Uterus (tissue), 3 donors: ENCODE measurements at regions not wholly inside any gene's neighbourhood (a gene's known extent, or its start where the extent isn't known, plus 50 kb on each side); places are given as distances from the start of the nearest gene placed in this dataset.
"Not testable (repeated sequence)": the region's sequence is repeated elsewhere in the genome, so short reads cannot be mapped to it uniquely, and the experiment has no call there.

Source experiments
- DNase-seq, 2 donors: peaks; one replicate each; pipeline ENCODE4 v3.0.0-alpha.2; 2019 to 2020
- H3K27ac ChIP-seq, 2 donors: fragments of 200-600 bp; sonication (generic); 1 replicate in 1 of 2; 2 replicates in 1 of 2; pipeline ENCODE4 v1.5.1; 2016 to 2018
- H3K27me3 ChIP-seq, 2 donors: fragments of 200-600 bp; sonication (generic); one replicate each; pipeline ENCODE4 v1.5.1; 2018 to 2019; ENCODE audit warnings: control low read depth in 1 of 2
- H3K36me3 ChIP-seq, 2 donors: fragments of 200-600 bp; sonication (generic); one replicate each; pipeline ENCODE4 v1.5.1; 2019; ENCODE audit warnings: control low read depth in 1 of 2
- H3K4me1 ChIP-seq, 2 donors: fragments of 200-600 bp; sonication (generic); one replicate each; pipeline ENCODE4 v1.5.1; 2018 to 2019; ENCODE audit warnings: control low read depth in 1 of 2
- H3K4me3 ChIP-seq, 2 donors: fragments of 200-600 bp; sonication (generic); 1 replicate in 1 of 2; 2 replicates in 1 of 2; pipeline ENCODE4 v1.5.1; 2018 to 2019; ENCODE audit warnings: mild to moderate bottlenecking in 1 of 2
- H3K9me3 ChIP-seq, 2 donors: fragments of 200-600 bp; sonication (generic); one replicate each; pipeline ENCODE4 v1.5.1; 2019; ENCODE audit warnings: control low read depth in 1 of 2
- CTCF ChIP-seq, 4 experiments: fragments of 200-600 bp in 2 of 4; fragments of 450-650 bp in 2 of 4; sonication (generic) in 2 of 4; IDR thresholded peaks; one replicate each; pipeline ENCODE4 v1.5.1; 2016 to 2019; ENCODE audit warnings: antibody characterized with exemption in 4 of 4, mild to moderate bottlenecking in 2 of 4, moderate library complexity in 1 of 4
- POLR2A ChIP-seq, 2 donors: fragments of 450-650 bp; IDR thresholded peaks; one replicate each; pipeline ENCODE4 v1.6.1; 2016; ENCODE audit warnings: antibody characterized with exemption in 2 of 2, mild to moderate bottlenecking in 1 of 2, moderate library complexity in 1 of 2
- intact Hi-C: fragments of 100-400 bp; cut with DNase I; formaldehyde crosslinking; loops from one replicate; pipeline ENCODE4 v1.15.1; 2023; ENCODE audit warnings: low total_unique reads
- donor health status: DM: yes; HTN: yes; CAD: no.

GRCh38 chr2:195574312-195574711 lies 82.7 kb upstream of the SLC39A10 start:
- intact Hi-C loops: no loop called here
- H3K27ac ChIP-seq: no peak overlapping the region
- TF ChIP-seq CTCF (IDR thresholded peaks at IDR 0.05): no peak
- TF ChIP-seq POLR2A (IDR thresholded peaks at IDR 0.05): no peak

GRCh38 chr2:195572895-195573683 lies 83.9 kb upstream of the SLC39A10 start:
- DNase-seq: no peak
- H3K27me3 ChIP-seq: no peaks in the 10 kb centered on the region
- intact Hi-C loops: no loop called here
- no peaks in the 10 kb centered on the region for H3K4me1 ChIP-seq
- TF ChIP-seq CTCF (IDR thresholded peaks at IDR 0.05) (no peak), POLR2A (IDR thresholded peaks at IDR 0.05) (no peak)
- H3K4me3 ChIP-seq: no peak overlapping the region
- H3K27ac ChIP-seq: no peak overlapping the region
- no peaks in the 10 kb centered on the region for H3K9me3 ChIP-seq
- H3K36me3 ChIP-seq: no peaks in the 10 kb centered on the region

More at GRCh38 chr2:195574312-195574711, 82.7 kb upstream of the SLC39A10 start:
- Histone ChIP-seq H3K27me3 (no peaks in the 10 kb centered on the region), H3K4me1 (no peaks in the 10 kb centered on the region), H3K4me3 (no peak overlapping the region), H3K36me3 (no peaks in the 10 kb centered on the region), H3K9me3 (no peaks in the 10 kb centered on the region)
- no peak for DNase-seq

GRCh38 chr2:195570329-195570728 lies 86.7 kb upstream of the SLC39A10 start:
- no peak for DNase-seq
- Histone ChIP-seq H3K27ac (no peak overlapping the region), H3K4me3 (no peak overlapping the region), H3K27me3 (no peaks in the 10 kb centered on the region), H3K36me3 (no peaks in the 10 kb centered on the region), H3K4me1 (no peaks in the 10 kb centered on the region), H3K9me3 (no peaks in the 10 kb centered on the region)
- intact Hi-C loops: no loop called here
- TF ChIP-seq POLR2A (IDR thresholded peaks at IDR 0.05): no peak

- Histone ChIP-seq H3K9me3 (no peaks in the 10 kb centered on the region), H3K4me1 (no peaks in the 10 kb centered on the region), H3K4me3 (no peak overlapping the region), H3K36me3 (no peaks in the 10 kb centered on the region), H3K27me3 (no peaks in the 10 kb centered on the region), H3K27ac (no peak overlapping the region)
- intact Hi-C loops: no loop called here
- TF ChIP-seq POLR2A (IDR thresholded peaks at IDR 0.05) (no peak), CTCF (IDR thresholded peaks at IDR 0.05) (no peak)
- DNase-seq: no peak
These were observed 87.8 kb upstream of the SLC39A10 start for GRCh38 chr2:195569255-195569654.

- H3K27me3 ChIP-seq, DNase-seq, intact Hi-C loops: not testable (repeated sequence)
These were observed 92.3 kb upstream of the SLC39A10 start for GRCh38 chr2:195564625-195565135.

GRCh38 chr2:195563857-195564512 lies 93.0 kb upstream of the SLC39A10 start:
- DNase-seq: no peak
- no peaks in the 10 kb centered on the region for H3K4me1 ChIP-seq
- H3K9me3 ChIP-seq: no peaks in the 10 kb centered on the region
- no peak overlapping the region for H3K4me3 ChIP-seq
- H3K27ac ChIP-seq: no peak overlapping the region
- H3K27me3 ChIP-seq: no peaks in the 10 kb centered on the region
- H3K36me3 ChIP-seq: no peaks in the 10 kb centered on the region
- TF ChIP-seq POLR2A (IDR thresholded peaks at IDR 0.05): no peak
- TF ChIP-seq CTCF (IDR thresholded peaks at IDR 0.05): no peak
- intact Hi-C loops: no loop called here

More at GRCh38 chr2:195564625-195565135, 92.3 kb upstream of the SLC39A10 start:
- H3K36me3 ChIP-seq, H3K4me3 ChIP-seq, H3K27ac ChIP-seq, H3K9me3 ChIP-seq, H3K4me1 ChIP-seq: not testable (repeated sequence)
